Astrocyte (in vitro differentiated cells and primary cell): ENCODE measurements at regions not wholly inside any gene's neighbourhood (a gene's known extent, or its start where the extent isn't known, plus 50 kb on each side); places are given as distances from the start of the nearest gene placed in this dataset.

Source experiments
- CTCF ChIP-seq: IDR thresholded peaks from 2 replicates; pipeline ENCODE4 v1.5.1; 2011; ENCODE audit warnings: low read depth, mild to moderate bottlenecking, inconsistent platforms, low read length, moderate library complexity; ENCODE audit not compliant: insufficient read depth
- EZH2 ChIP-seq: IDR thresholded peaks from 2 replicates; pipeline ENCODE4 v1.6.1; 2012; ENCODE audit warnings: mild to moderate bottlenecking, low read length, inconsistent platforms; ENCODE audit not compliant: insufficient read depth

GRCh38 chr12:127268706-127269425 is 998.1 kb upstream of the TMEM132C start:
- TF ChIP-seq CTCF (no peak), EZH2 (no peak)
